MM.1S (cell line): ENCODE measurements at regions not wholly inside any gene's neighbourhood (a gene's known extent, or its start where the extent isn't known, plus 50 kb on each side); places are given as distances from the start of the nearest gene placed in this dataset.

Experiments
- DNase-seq: peaks from one replicate; pipeline ENCODE4 v3.0.0-alpha.2; 2015
- H2AFZ ChIP-seq: fragments of 300-600 bp; sonication (generic); 2 replicates; pipeline ENCODE4 v1.6.0; 2016; ENCODE audit warnings: antibody characterized with exemption, low read length
- H3F3A ChIP-seq: fragments of 300-600 bp; sonication (generic); 2 replicates; pipeline ENCODE4 v1.6.1; 2016; ENCODE audit warnings: mild to moderate bottlenecking, antibody characterized with exemption, low read length, moderate library complexity, mixed read lengths; ENCODE audit not compliant: insufficient read depth
- H3K27ac ChIP-seq: fragments of 300-600 bp; sonication (generic); 2 replicates; pipeline ENCODE4 v1.5.1; 2016; ENCODE audit warnings: mild to moderate bottlenecking, low read length
- H3K27me3 ChIP-seq: fragments of 300-600 bp; sonication (generic); replicated peaks from 2 replicates; pipeline ENCODE4 v1.6.0; 2016; ENCODE audit warnings: low read length; ENCODE audit not compliant: insufficient read depth
- H3K36me3 ChIP-seq: fragments of 300-600 bp; sonication (generic); replicated peaks from 2 replicates; pipeline ENCODE4 v1.6.1; 2016; ENCODE audit warnings: mild to moderate bottlenecking, low read length, mixed read lengths; ENCODE audit not compliant: insufficient read depth
- H3K4me1 ChIP-seq: fragments of 300-600 bp; sonication (generic); 2 replicates; pipeline ENCODE4 v1.6.1; 2016; ENCODE audit warnings: low read length, mixed read lengths
- H3K4me2 ChIP-seq: fragments of 300-600 bp; sonication (generic); 2 replicates; pipeline ENCODE4 v1.6.0; 2016; ENCODE audit warnings: low read depth, low read length
- H3K4me3 ChIP-seq: fragments of 300-600 bp; sonication (generic); 2 replicates; pipeline ENCODE4 v1.5.1; 2016; ENCODE audit warnings: low read length, mixed read lengths
- H3K79me2 ChIP-seq: fragments of 300-600 bp; sonication (generic); 2 replicates; pipeline ENCODE4 v1.6.1; 2016; ENCODE audit warnings: mixed run types, low read length, mixed read lengths
- H3K9ac ChIP-seq: fragments of 300-600 bp; sonication (generic); 2 replicates; pipeline ENCODE4 v1.6.1; 2016; ENCODE audit warnings: low read length, mixed read lengths
- H3K9me2 ChIP-seq: fragments of 300-600 bp; sonication (generic); replicated peaks from 2 replicates; pipeline ENCODE4 v1.6.1; 2016; ENCODE audit warnings: mild to moderate bottlenecking, low read length, mixed read lengths; ENCODE audit not compliant: insufficient read depth
- H3K9me3 ChIP-seq: fragments of 300-600 bp; sonication (generic); replicated peaks from 2 replicates; pipeline ENCODE4 v1.6.1; 2016; ENCODE audit warnings: mild to moderate bottlenecking, low read length, mixed read lengths; ENCODE audit not compliant: insufficient read depth
- H4K20me1 ChIP-seq: fragments of 300-600 bp; sonication (generic); 2 replicates; pipeline ENCODE4 v1.6.1; 2016; ENCODE audit warnings: mild to moderate bottlenecking, low read length, moderate library complexity, mixed read lengths; ENCODE audit not compliant: insufficient read depth
- CTCF ChIP-seq: fragments of 300-600 bp; sonication (generic); IDR thresholded peaks from 2 replicates; pipeline ENCODE4 v1.5.1; 2016; ENCODE audit warnings: antibody characterized with exemption, low read length, mixed read lengths
- EZH2 ChIP-seq: fragments of 300-600 bp; sonication (generic); optimal IDR thresholded peaks from 2 replicates; pipeline ENCODE3; 2017; ENCODE audit warnings: low read depth, mild to moderate bottlenecking, antibody characterized with exemption, low read length, mixed read lengths
- EZH2phosphoT487 ChIP-seq: fragments of 300-600 bp; sonication (generic); IDR thresholded peaks from 2 replicates; pipeline ENCODE4 v1.6.1; 2018; ENCODE audit warnings: antibody characterized with exemption, low read length

GRCh38 chr7:94109556-94109955 lies 105.4 kb upstream of the BET1 start:
- Histone ChIP-seq H4K20me1 (no peaks in the 10 kb centered on the region), H3K79me2 (no peaks in the 10 kb centered on the region), H3K27ac (no peak overlapping the region), H3K9ac (no peak overlapping the region), H3K27me3 (no peaks in the 10 kb centered on the region), H3K9me2 (no peaks in the 10 kb centered on the region), H2AFZ (no peak overlapping the region), H3K4me1 (peaks cover 14% of the 10 kb centered on the region), H3F3A (no peaks in the 10 kb centered on the region), H3K4me2 (no peak overlapping the region), H3K9me3 (no peaks in the 10 kb centered on the region), H3K36me3 (no peaks in the 10 kb centered on the region), H3K4me3 (no peak overlapping the region)
- DNase-seq = no peak
- TF ChIP-seq EZH2phosphoT487 (no peak), CTCF (no peak), EZH2 (no peak)

DNA sequence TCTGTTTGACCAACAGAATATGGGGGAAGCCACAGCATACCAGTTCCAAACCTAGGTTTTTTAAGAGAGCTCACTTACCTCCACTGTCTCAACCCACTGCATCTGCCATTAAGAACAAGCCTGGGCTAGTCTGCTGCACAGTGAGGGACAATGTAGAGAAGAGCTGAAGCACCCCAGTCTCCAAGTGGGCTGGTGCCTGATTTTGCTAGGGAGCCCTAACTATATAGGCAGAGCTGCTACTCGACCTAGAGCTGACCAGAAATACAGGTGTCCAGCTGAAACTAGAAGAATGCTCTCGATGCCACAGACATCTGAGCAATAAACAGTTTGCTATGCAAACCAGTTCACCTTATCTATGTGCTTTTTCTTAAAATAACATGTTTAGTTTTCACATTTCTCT lies 106.9 kb upstream of the BET1 start:
- peaks cover 14% of the 10 kb centered on the region for H3K4me1 ChIP-seq
- TF ChIP-seq EZH2phosphoT487 = no peak
- no peak for TF ChIP-seq EZH2
- TF ChIP-seq CTCF = no peak
- no peaks in the 10 kb centered on the region for H3K9me3 ChIP-seq
- no peak overlapping the region for H3K9ac ChIP-seq
- no peaks in the 10 kb centered on the region for H3K36me3 ChIP-seq
- no peaks in the 10 kb centered on the region for H3F3A ChIP-seq
- no peaks in the 10 kb centered on the region for H3K27me3 ChIP-seq
- H2AFZ ChIP-seq = no peak overlapping the region
- H3K9me2 ChIP-seq = no peaks in the 10 kb centered on the region
- H4K20me1 ChIP-seq = no peaks in the 10 kb centered on the region
- H3K4me2 ChIP-seq = peak overlapping the region; percentile 43
- no peak overlapping the region for H3K4me3 ChIP-seq
- no peaks in the 10 kb centered on the region for H3K79me2 ChIP-seq
- DNase-seq = peak; percentile 35
- no peak overlapping the region for H3K27ac ChIP-seq

DNA sequence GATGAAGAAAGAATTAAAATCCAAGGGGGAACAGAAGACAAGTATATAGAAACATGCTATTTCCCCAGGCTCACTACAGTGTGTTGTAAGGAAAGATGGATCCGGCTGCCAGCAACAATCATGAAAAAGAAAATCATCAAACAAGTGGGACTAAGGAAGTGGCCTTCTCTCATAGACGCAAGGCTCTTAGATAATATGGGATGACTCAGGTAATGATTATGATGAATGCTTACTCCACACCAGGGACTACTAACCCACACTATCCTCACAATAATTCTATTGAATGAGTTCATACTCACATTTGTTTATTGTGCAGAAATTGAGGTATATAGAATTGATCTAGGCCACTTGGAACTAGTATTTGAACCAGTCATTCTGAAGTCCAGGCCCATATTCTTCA lies 111.2 kb upstream of the BET1 start:
- no peaks in the 10 kb centered on the region for H3F3A ChIP-seq
- no peak overlapping the region for H2AFZ ChIP-seq
- no peak overlapping the region for H3K4me2 ChIP-seq
- peaks cover 14% of the 10 kb centered on the region for H3K4me1 ChIP-seq
- TF ChIP-seq EZH2 (no peak), EZH2phosphoT487 (no peak), CTCF (no peak)
- H3K4me3 ChIP-seq = no peak overlapping the region
- no peak for DNase-seq
- no peaks in the 10 kb centered on the region for H3K36me3 ChIP-seq
- no peaks in the 10 kb centered on the region for H3K9me2 ChIP-seq
- no peaks in the 10 kb centered on the region for H3K79me2 ChIP-seq
- H3K9ac ChIP-seq = no peak overlapping the region
- no peaks in the 10 kb centered on the region for H3K27me3 ChIP-seq
- H3K9me3 ChIP-seq = no peaks in the 10 kb centered on the region
- no peaks in the 10 kb centered on the region for H4K20me1 ChIP-seq
- no peak overlapping the region for H3K27ac ChIP-seq

GRCh38 chr7:94123136-94123535 lies 119.0 kb upstream of the BET1 start:
- H3K4me3 ChIP-seq = no peak overlapping the region
- H3K4me2 ChIP-seq = no peak overlapping the region
- no peaks in the 10 kb centered on the region for H3K9me3 ChIP-seq
- H3K4me1 ChIP-seq = no peaks in the 10 kb centered on the region
- no peak overlapping the region for H3K9ac ChIP-seq
- no peaks in the 10 kb centered on the region for H3K36me3 ChIP-seq
- DNase-seq = no peak
- no peaks in the 10 kb centered on the region for H3K9me2 ChIP-seq
- no peaks in the 10 kb centered on the region for H3K79me2 ChIP-seq
- H3F3A ChIP-seq = no peaks in the 10 kb centered on the region
- H2AFZ ChIP-seq = no peak overlapping the region
- H4K20me1 ChIP-seq = no peaks in the 10 kb centered on the region
- TF ChIP-seq CTCF = no peak
- no peaks in the 10 kb centered on the region for H3K27me3 ChIP-seq
- H3K27ac ChIP-seq = no peak overlapping the region
